ENCODE measurements at regions not wholly inside any gene's neighbourhood (a gene's known extent, or its start where the extent isn't known, plus 50 kb on each side); places are given as distances from the start of the nearest gene placed in this dataset.

DNA sequence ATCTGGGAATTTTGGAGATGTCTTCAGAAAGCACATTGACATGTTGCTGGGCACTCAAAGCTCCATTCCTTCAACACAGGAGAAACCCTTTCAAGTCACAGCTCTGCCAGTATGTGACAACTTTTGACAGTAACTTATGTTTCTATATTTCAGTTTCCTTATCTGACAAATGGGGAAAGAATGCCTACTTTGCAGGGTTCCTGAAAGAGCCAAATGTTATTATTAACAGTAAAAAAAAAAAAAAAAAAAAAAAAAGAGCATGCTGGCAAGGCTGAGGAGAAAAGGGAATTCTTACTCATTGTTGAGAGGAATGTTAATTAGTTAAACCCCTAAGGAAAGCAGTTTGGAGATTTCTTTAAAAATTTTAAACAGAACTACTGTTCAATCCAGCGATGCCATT is 272.5 kb upstream of the TGFBR2 start:
- no peak for TF ChIP-seq POLR2A (IDR thresholded peaks at IDR 0.05; ENCODE audit: low read length)
- no peak for TF ChIP-seq GATA1 (IDR thresholded peaks at IDR 0.05; ENCODE audit: low read depth, low read length)
